Embryonic facial prominence (tissue), 1 donor: ENCODE measurements at regions not wholly inside any gene's neighbourhood (a gene's known extent, or its start where the extent isn't known, plus 50 kb on each side); places are given as distances from the start of the nearest gene placed in this dataset.

Experiments used
- DNase-seq: peaks from one replicate; pipeline ENCODE4 v3.0.0-alpha.2; 2016; ENCODE audit errors: extremely low spot score

DNA sequence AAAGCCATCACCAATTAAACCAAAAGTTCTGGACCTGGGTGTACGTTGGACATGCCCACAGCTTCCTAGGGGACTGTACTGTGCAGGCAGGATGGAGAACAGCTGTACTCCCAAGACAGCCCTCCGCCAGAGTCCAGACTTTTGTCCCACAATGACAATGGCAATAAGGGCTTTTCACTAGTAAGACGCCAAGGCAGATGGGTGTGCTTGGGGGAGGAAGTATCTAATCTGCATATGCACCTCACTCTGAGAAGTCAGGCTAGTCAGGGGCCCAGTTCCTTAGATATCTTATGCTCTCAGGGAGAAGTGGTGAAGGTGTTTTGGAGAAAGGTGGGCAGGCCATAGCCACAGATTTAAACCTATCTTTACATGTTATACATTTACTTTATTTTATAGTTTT is 85.1 kb upstream of the USP47 start:
- no peak for DNase-seq

GRCh38 chr11:11755871-11756270 is 85.9 kb upstream of the USP47 start:
- no peak for DNase-seq

DNA sequence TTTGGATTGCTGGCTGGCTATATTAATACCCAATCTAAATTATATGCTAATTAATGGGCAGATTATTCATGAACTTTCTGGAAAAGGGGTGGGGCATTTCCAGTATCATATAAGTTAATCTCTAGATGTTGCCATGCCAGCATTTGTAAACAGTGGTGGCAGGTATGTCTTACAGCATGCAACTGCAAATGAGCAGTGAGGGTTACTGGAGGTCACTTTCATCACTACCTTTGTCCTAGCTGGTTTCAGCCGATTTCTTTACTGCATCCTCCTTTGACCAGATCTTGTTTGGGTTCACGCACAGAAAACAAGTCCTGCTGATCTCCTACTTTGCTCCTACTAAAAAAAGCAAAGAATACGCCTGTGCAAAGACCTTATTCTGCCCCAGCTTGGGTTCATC is 89.1 kb upstream of the USP47 start:
- DNase-seq: no peak

DNA sequence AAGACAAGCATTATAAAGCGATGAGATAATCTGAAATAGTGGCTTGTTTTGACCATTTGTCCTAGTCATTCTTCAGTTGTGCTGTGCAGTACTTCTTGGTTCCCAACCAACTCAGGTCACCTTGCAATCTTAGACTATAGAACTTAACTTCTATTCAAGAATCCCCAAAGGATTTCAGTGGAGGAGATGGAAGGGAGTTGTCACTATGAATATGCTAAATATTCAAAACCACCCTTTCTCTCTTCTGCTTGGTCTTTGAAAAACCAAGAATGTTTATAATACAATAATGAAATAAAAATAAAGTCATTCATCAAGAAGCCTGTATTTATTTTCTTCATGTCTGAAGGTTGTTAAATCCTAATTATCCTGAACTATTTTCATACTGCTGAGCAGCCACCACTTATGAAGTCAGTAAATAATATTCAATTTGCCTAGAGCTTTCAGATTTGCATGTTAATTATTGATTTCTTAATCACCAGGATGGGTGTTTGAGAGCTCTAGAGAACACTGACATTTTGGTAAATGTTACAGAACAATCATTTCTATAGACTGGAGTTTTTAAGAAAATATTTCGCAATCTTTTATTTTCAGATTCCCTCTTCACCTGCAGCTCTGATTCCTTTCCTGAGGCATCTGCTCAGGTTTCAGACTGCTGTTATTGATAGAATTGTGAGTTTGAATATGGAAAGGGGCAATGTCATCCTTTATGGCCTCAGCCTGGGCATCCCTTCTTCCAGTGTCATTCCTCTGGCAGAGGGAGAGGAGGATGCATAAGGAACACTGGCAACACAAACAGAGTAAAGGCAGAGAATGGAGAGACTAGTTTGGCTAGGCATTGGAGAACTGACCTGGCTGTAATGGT is 91.5 kb upstream of the USP47 start:
- DNase-seq: no peak

- DNase-seq: no peak
Observed at GRCh38 chr11:11748706-11749365, 92.9 kb upstream of the USP47 start.

DNA sequence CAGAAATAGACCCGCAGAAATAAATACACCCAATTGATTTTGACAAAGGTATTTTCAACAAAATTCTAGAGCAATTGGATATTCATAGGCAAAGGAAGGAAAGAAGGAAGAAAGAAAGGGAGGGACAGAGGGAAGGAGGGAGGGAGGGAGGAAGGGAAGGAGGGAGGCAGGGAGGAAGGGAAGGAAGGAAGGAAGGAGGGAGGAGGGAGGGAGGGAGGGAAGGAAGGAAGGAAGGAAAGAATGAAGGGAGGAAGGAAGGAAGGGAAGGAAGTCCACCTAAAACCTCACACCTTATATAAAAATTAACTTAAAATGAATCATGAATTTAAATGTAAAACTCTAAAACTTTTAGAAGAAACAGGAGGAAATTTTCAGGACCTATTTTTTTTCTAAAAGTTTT is 94.2 kb upstream of the USP47 start:
- DNase-seq: no peak

DNA sequence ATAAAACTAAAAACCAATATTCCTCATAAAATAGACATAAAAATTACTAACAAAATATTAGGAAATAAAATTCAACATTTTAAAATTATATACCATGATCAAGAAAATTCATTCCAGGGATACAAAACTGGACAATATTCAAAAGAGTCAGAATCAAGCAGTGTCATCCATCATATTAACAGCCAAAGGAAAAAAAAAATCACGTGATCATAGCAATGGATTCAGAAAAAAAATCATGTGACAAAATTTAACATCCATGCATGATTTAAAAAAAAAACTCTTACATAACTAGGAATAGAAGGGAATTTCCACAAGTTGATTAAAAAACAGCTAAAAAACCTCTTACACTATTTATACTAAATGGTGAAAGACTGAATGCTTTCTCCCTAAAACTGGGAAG is 95.3 kb upstream of the USP47 start:
- no peak for DNase-seq

DNA sequence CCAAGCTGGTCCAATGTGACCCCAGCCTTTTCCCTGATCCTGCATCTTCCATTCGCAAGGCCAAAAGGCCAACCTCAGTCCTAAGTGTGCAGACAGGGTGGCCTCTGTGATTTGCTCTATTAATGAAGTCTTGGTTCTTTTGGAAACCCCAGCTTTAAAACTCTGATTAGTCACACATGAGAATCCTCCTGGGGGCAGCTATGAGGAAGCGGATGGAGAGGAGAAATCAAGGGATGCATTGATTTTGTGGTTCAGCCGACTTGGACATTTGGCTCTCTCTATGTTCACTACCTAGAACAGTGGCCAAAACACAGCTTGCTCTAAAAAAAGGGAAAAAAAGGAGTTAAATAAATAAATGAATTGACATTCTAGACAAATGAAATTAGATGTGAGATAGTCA is 98.6 kb upstream of the USP47 start:
- DNase-seq: no peak

GRCh38 chr11:11742486-11742885 is 99.3 kb upstream of the USP47 start:
- no peak for DNase-seq

GRCh38 chr11:11740836-11741235 is 100.9 kb upstream of the USP47 start:
- no peak for DNase-seq

DNA sequence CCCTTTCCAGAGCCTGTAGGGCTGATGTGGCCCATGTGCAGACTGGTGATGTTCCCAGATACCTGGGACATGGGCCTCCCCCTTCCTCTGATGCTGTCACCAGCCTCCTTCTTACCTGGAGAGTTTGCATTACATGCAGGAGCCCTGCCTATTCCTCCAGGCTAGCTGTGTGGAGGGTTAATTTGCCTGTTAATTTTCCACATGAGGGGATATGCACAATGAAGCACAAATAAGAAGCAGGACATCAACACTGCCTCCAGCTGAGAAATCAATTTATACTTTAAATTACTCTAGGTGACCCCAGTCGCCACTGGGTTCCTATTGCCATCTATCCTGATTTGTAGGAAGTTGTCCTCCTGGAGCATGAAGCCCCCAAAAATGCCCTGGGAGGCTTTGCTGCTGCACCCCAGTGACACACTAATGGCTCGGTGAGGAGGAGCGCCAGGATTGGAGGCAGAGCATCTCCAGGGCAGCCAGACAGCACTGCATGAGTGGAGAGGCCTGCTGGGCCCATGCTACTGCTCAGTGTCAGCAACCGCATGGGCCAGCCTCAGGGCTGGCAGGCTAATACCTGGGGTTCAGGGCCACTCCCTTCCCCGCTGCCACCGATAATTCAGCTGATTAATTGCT is 101.6 kb upstream of the USP47 start:
- no peak for DNase-seq

GRCh38 chr11:11738370-11738769 is 103.4 kb upstream of the USP47 start:
- no peak for DNase-seq

GRCh38 chr11:11735586-11735985 is 106.2 kb upstream of the USP47 start:
- no peak for DNase-seq

DNA sequence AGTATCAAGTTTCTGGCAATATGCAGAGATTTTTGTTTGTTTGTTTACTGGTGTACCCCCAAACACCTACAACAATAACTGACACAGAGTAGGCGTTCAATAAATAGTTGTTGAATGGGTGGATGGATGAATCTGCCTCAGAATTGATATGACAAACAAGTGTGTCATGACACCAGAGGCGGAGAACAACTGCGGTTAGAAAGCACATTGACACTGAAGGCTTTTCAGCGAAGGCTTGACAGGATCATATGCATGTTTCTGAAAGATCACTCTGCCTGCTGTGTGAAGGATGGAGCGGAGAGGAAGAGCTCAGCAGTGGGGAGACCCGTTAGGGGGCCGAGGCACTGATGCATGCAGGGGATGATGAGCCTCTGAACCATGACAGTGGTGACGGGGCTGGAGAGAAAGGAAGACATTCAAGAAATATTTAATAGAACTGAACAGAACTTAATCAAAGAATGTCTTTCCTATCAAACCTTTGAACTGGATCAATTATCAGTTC is 108.5 kb upstream of the USP47 start:
- DNase-seq: peak; percentile 1

DNA sequence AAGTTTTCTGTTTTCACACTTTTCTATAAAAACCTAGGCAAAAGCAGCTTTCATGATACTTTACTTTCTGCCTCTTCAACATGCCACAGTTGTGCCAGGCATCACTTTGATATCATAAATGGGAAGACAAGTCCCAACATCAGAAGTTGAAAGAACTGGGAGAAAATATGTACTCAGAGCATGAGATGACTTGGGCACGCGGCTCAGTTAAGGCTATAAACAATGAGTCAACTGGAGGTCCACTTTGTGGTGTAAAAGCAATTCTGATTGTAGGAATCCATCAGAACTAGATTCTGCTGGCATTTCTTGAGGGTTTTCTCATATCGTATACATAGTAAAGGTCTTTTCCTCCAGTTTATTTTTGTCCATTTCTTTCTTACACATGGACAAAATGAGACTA is 109.7 kb upstream of the USP47 start:
- no peak for DNase-seq

- DNase-seq: no peak
Observed at GRCh38 chr11:11731311-11732083, 109.7 kb upstream of the GALNT18 start.

DNA sequence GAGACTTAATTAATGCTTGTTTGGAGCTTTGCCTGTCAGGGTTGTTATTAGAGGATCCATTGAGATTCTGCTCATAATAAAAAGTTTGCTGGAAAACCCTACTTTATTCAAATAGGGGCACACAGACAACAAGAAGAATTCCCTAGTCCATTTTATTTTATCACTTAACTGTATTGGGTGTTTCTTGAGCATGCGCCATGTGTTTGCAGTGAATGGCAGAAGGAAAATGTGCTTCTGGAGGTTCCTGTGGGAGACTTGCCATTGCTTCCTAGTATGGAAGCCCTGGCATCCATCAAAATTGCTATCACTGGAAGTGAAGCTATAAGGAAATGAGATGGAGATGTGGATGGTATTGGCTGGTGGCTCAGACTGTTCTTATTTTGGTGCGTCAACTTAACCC is 106.6 kb upstream of the GALNT18 start:
- DNase-seq: no peak

GRCh38 chr11:11725438-11725837 is 103.6 kb upstream of the GALNT18 start:
- DNase-seq: no peak

- no peak for DNase-seq
Observed at GRCh38 chr11:11724994-11725393, 103.2 kb upstream of the GALNT18 start.

GRCh38 chr11:11722861-11723260 is 101.1 kb upstream of the GALNT18 start:
- no peak for DNase-seq

GRCh38 chr11:11722246-11722645 is 100.4 kb upstream of the GALNT18 start:
- DNase-seq: no peak

- no peak for DNase-seq
Observed at GRCh38 chr11:11718511-11718910, 96.7 kb upstream of the GALNT18 start.
